GM21825 (cell line): ENCODE measurements at regions not wholly inside any gene's neighbourhood (a gene's known extent, or its start where the extent isn't known, plus 50 kb on each side); places are given as distances from the start of the nearest gene placed in this dataset.

Experiments used
- ATAC-seq: cut with Tn5 transposase; IDR thresholded peaks from one replicate; pipeline ENCODE4 v1.9.1; 2021; ENCODE audit warnings: mild to moderate bottlenecking, moderate library complexity; ENCODE audit not compliant: unreplicated experiment

DNA sequence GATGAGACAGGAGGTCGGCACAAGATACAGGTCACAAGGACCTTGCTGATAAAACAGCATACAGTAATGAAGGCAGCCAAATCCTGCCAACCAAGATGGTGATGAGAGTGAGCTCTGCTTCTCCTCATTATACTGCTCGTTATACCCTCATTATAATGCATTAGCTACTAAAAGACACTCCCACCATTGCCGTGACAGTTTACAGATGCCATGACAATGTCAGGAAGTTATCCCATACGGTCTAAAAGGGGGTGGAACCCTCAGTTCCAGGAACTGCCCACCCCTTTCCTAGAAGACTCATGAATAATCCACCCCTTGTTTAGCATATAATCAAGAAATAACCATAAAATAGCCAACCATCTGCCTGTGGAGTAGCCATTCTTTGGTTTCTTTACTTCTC lies 224.2 kb downstream of the RBM43 start:
- no peak for ATAC-seq

DNA sequence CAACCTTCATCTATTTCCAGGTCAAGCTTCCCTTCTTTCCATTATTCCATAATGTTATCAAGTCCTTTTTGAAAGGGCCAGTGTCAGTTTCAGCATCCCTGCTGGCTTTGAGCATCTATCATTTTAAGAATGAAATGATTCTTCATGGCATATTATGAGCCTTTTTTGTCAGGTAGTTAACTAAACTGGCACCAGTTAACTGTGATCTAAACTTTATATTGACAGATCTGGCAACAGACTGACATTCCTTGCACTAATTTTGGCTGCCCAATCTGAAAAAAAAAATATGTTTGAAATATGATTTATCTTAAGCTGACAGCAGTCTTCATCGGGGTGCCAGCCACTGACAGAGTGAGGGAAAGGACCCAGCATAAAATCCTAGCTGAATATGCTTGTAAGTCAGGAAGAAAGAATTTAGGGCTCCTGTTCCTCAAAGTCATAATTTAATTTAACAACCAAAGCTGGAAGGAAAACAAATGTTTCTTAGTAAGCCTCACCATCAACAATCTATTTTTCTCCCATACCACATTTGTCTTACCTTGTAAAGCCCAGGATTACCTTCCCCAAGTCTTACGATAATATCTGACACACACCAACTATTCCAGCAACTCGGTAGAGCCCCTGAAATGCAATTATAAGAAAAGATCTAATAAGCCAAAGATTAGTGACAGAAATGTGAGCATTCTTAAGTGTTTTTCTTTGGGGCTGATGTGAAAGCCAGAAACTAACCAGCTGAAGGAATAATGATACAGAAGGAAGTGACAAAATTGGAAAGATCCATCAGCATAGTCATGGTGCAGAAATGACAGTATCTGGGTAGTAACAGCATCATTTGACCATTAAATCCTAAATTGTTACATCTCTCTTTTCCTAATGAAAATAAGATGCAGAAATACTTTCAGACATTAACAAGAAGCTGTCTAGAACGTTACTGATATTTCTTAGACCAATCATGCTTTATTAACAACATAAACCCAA lies 228.1 kb downstream of the RBM43 start:
- ATAC-seq = no peak

DNA sequence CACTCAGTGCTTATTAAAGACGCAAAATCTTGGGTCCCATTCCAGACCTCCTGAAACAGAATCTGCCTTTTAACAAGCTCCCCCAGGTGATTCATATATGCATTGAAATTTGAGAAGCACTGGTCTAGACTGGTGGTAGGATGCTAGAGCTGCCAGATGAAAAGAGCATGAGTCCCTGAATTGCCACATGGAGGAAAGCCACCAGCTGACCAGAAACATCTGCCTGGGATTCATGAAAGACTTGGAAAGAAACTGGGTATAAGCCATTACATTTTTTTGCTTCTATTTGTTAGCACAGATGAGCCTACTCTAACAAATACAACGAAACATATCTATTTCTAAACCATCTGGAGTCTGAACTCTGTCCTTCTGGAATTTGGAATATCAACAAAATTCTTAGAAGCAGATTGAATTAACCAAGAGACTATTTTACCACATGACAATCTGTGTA lies 228.9 kb downstream of the RBM43 start:
- ATAC-seq = no peak

DNA sequence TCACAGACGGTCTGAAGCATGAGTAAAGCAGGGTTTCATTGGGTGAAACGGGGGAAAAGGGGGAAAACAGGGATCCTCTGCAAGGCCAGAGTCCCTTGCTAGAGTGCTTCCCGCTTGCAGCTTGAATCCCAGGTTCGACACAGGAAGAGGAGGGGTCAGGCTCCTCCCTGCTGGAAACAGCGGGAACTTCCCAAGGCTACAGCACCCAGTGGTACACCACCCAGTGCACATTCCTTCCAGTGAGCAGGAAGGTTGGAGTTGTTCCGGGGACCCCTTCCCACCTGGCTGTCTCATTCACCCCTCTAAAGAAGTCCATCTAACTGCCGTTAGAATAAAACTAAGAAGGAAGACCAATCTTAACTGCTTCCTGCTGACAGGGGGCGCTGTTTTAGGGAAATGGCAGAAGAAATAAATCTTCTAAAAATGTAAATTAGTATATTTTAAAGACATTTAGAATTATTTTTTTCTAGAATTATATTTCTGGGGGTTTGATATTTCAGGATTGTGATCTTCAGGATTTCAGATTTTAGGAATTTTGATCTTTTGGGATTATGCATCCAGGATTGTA lies 230.9 kb downstream of the RBM43 start:
- no peak for ATAC-seq

DNA sequence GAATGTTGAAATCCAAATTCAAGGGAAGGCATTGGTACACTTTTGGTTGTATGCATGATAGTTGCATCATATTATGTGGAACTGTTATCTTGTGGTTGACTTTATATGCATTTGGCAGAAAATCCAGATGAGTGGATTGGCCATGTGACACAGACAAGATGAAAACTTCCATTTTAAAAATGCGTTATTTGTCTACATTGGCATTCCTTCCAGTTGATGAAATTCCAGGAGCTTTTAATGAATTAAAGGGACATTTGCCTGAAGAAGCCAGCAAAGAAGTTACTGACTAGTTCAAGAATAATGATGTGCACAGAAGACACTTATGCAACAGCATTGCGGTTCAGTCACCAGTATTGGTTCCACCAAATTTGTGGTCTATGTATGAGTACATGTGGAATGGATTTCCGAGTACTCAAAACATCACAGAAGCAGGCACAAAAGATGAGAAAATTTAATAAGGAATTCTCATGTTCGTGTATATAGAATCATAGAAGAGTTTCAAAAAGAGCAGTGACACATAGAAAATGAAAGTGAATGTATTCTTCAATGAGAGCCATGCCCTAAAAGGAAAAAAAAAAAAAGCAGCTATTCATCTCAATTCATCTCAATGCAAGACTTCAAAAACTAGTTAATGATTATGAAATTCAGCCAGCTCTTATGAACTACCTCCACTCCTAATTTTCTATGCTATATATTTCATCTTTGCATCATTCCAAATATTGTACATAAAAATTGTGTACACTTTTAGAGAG lies 232.1 kb downstream of the RBM43 start:
- ATAC-seq = no peak

DNA sequence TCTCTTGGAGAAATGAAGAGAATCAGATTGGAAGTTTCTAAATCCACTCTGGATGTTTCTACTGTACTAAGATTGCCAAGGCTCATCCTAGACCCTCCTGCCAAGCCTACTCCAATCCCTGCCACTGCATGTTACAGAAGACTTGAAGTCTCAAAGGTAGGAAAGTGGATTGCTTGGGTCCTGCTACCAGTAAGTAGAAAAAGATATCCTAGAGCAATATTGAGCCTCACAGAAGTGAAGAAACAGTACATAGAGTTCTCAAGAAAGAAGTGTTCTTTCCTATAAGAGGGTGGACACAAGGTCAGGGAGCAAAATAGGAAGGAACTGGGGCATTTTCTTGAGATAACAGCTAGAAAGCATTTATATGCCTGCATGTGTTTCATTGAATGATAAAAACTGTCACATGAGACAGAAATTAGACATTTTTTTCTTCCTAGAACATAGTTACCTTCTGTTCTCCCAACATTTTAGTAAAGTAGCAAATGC lies 232.9 kb downstream of the RBM43 start:
- ATAC-seq = no peak

DNA sequence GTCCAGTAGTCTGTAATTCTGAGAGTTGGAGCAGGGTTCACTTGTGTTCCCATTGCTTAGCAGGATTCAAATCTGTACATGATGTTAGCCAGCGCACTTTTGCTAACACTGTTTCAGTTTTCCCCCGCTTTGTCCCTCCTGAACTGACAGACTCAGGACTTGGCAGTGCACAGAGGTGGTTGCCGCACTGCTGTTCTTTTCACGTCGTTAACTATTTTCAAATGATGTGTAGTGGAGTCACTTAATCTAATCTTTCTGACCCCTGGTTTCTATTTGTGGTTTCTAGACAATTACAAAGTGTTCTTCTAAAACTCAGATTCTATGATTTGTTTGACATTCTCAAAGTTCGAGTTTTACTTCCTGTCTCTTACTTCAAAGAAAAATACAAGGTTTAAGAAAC lies 234.5 kb downstream of the RBM43 start:
- ATAC-seq = no peak

DNA sequence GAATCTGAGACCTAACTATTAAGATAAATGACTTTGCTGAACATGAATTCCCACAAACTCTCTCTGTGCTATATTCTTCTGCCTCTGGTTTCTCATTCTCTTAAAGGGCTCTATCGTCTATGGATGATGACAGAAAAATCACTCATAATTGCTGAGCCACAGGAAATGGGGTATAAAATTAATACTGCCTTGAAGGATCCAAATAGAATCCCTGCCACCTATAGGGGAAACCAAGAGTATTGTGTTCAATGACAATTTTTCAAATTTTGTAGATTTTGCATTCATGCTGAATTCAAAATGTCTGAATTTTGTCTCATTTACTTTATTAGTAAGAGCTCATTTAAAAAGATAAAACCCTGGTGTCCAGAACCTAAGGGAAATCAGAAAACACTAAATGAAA lies 235.8 kb downstream of the RBM43 start:
- ATAC-seq = no peak

DNA sequence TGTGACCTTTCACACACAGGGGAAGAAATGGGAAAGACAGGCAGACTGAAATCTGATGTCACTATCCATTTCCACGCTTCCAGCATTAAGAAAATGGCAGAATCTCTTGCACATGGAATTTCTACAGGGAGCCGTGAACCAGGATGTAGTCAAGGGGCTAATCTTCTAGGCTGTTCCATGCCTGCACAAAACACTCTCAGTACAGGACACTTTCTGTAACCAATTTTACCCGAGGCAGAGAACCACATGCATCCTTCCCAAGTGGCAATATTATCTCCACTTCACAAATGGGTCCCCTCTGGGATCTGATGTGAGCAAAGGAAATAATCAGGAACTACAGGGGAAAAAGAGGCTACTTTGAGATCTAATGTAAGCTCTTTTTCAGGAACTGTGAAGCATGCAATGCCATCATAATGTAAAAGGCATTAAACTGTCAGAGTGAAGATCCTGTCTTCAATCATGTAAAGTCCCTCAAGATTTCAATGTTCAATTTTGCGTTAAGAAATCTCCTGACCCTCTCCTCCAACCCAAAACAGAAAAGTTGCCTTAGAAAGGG lies 236.9 kb downstream of the RBM43 start:
- no peak for ATAC-seq

DNA sequence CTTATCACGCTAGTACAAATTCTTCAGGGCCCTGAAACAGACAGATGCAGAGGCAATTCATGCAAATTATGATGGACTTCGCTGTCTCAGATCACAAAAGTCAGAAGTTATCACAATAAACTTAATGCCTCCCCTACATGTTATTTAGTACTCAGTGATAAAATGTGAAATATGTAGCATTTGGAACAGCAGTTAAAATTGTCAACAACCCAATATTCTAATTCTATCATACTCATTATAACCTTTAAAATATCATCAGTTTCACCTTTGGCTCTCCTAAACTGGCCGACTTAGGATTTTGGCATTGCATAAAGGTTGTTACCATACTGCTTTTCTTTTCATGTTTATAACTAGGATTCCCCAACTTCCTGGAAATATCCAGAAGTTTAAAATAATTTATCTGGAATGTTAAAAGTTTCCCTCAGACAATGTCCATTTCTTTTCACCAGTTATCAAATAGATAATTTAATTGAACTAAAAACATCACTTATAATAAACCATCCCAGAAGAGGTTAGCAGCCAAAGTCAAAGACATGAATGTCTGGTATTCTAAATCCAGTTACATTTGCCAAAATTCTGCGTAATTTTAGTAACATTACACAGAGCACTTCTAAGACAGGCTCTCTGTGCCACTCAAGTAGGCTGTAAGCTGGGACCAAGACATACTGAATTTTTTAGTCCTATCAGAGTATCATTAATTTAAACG lies 239.8 kb downstream of the RBM43 start:
- ATAC-seq = no peak

DNA sequence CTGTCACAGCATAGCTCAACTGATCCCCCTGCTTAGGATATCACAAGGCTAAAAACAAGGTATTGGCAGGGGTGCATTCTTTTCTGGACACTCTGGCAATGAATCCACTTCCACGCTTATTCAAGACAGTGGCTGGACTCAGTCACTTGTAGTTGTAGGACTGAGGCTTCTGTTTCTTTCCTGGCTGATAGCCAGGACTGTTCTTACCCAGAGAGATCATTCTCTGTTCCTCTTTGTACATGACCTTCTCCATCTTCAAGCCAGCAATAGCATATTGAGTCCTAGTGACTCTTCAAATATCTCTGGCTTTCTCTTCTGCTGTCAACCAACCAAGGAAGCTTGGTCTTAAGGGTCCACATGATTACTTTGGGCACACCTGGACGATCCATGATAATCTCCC lies 241.3 kb downstream of the RBM43 start:
- ATAC-seq = no peak

DNA sequence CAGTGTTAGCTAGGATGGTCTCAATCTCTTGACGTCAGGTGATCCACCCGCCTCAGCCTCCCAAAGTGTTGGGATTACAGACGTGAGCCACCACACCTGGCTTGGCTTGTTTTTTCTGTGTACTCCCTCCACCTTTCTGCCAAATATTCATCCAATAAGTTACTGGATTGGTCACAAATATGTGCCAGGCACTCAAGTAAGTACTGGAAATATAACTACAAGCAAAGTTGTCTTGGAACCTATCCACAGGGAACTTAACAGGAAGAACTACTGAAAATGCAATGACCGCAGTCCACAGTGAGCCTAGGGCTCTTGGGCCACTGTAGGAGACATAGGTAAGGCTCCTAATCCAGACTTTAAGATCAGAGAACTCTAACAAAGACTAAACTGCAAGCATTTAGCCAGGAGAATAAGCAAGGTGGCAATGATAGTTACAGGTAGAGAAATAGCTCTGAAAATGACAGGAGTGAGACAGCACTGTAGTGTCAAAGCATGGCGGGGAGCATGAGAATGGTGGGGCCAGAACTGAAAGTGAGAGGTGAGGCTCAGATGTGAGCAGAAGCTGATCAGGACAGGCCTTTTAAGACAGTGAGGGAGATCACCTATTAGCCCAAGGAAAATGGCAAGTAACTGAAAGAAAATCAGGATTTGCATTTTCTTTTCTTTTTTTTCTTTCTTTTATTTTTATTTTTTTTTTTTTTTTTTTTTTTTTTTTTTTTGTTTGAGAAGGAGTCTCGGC lies 252.1 kb downstream of the RBM43 start:
- no peak for ATAC-seq

DNA sequence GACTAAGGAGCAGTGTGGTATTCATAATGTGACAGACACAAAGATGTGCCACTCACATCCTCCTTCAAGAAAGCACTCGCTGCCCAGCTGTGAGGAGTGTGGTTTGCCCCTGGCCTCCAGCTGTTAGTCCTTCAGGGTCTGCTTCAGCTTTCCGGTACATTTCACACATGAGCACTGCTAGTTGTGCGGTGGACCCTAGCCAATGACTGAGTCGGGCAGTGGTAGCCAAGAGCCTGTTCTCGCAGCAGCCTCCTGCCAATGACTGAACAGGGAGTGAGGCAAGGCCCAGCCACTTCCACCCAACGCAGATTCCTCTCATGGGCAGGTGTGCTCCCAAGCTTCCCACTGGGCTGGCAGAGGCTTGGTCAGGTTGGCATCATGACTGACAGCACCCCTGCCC lies 254.3 kb downstream of the RBM43 start:
- no peak for ATAC-seq

DNA sequence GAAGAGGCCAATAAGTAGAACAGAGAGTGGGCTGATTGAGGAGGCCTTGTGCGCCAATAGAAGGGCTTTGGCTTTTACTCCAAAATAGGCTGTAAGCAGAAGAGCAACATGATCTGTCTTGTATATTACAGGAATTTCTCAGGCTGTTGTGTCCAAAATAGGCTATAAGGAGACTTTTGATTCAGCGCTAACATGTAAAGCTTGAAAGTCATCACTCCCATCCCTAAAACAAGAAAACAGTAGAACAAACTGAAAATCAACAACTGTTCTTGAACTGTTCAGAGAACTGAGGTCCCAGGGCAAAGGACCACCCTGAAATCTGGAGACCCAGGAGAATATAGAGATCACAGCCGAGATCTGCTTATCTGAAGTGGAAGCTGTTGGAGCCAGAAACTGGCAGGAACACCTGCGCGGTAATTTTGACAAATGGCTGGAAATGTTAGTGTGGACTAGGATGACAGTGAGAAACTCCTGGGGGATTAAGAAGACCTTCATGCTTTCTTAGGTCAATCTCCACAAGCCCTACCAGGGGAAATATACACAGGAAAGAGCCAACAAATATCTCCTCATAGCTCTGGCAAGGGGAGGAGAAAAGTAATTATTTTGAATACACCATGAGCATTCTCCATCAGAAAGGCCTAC lies 258.6 kb downstream of the RBM43 start:
- no peak for ATAC-seq

DNA sequence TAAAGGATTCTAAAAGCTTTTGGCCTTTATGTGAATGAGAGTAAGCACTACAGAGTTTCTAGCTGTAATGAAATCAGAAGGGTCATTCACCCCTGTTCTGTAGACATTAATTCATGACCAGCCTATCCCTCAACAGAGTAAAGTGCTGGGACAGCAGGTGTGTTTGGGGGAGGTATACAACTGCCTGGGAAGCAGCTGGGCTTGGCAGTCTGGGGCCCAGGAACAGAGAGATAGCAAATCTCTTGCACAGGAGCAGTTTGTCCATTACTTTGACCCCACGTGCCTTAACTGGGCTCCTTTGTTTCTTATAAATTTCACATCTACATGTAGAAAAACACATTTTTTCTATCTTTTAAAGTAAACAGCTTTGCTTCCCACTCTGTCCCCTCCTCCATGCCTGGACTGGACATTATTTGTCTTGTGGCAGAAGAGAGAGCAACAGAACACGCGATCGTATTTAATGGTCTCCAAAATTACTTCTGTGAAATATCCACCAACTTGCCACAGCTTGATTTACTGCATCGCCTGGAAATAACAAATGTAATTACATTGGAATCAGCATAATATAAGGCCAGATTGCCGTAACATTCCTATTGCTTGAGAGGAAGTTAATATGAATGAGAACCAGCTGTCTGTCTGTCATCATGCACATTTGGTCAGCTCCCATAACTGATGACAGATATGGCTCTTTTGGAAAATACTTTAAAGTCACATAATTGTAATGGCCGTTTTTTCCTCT lies 263.8 kb downstream of the RBM43 start:
- no peak for ATAC-seq

DNA sequence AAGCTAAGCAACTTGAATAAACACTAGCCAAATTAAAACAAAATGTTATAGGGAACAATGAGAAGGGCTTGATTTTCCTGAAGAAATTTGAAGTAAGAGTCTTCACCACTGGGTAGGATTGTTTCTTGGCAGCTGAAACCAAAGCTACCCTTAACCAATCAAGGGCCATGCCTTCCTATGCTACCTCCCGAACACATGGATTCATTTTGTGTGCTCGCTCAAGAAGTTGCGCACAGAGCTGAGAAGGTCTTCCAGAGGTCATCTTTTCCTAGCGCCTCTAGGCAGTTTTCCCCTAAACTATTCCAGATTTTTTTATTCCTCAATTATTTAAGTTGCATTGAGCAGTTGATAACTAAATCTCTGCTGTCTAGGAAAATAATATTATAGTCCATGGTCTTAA lies 264.6 kb downstream of the RBM43 start:
- no peak for ATAC-seq

DNA sequence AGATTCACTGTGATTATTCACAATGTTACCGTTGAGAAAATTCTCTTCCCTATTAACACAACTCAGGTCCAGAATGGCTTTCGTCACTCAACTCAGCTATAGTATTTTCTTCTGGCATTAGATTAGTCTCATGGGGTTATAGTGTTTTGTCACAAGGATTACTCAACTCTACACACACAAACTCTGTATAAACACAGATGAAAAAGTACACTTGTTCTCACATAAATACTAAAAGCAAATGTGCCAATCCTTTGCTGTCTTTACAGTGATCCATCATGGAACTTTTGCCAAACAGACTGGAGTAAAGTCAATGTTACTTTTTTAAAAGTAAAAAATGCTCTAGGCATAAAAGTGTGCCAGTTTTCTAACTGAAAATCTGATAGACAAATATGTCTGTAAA lies 267.6 kb downstream of the RBM43 start:
- ATAC-seq = no peak

DNA sequence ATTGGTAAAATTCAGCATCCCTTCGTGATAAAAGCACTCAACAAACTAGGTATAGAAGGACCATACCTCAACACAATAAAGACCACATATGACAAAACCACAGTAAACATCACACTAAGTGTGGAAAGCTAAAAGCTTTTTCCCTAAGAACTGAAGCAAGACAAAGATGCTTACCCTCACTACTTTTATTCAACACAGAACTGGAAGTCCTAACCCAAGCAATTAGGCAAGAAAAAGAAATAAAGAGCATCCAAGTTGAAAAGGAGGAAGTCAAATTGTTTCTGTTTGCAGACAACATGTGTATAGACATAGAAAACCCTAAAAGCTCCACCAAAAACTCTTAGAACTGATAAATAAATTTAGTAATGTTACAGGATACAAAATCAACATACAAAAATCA lies 271.7 kb downstream of the RBM43 start:
- ATAC-seq = no peak

DNA sequence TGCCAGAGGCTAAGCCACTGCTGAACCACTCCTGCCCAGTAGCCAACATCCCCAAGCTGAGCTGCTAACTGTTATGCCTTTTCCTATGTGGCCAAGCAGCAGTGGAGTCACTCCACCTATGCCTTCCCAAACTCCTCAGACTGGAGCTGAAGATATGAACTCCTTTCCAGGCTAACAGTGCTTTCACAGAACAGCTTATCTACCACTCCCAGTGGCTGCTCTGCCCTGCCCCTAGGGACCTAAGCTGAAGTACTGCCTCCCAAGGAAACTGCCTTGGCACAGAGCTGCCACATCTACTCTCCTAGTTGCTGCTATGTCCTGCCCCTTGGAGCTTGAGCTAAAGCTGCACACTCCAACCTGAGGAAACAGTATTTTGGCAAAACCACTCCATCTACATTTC lies 275.9 kb downstream of the RBM43 start:
- no peak for ATAC-seq
